Fibroblast of skin of left quadriceps (primary cell): ENCODE measurements at regions not wholly inside any gene's neighbourhood (a gene's known extent, or its start where the extent isn't known, plus 50 kb on each side); places are given as distances from the start of the nearest gene placed in this dataset.

Experiments
- DNase-seq, 2 experiments: peaks; one replicate each; pipeline ENCODE4 v3.0.0-alpha.2; 2013; ENCODE audit warnings: low read depth in 2 of 2

- DNase-seq: peak; percentile 24 to 32
These were observed 183.4 kb downstream of the ANKRD50 start for GRCh38 chr4:124529131-124529530.

GRCh38 chr4:124530464-124531077 is 182.0 kb downstream of the ANKRD50 start:
- DNase-seq: no peak

DNA sequence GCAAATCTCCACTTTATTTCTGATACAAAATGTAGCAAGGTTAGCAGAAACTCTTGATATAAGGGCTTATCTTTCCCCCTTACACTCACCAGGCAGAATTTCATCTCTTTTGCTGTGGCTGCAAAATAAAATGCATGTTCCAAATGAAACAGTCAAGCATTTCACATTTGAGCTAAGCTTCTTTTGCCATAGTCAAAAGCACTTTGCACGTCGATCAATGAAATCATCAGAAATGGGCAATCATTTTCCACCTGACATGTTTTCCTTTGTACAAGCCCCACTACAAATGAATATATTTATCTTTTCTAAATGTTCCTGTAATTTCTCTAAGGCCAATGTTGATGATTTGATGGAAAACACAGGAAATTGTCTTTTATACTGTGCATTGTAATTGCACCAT is 178.4 kb downstream of the ANKRD50 start:
- no peak for DNase-seq

GRCh38 chr4:124535003-124535402 is 177.5 kb downstream of the ANKRD50 start:
- no peak for DNase-seq

- DNase-seq: no peak
These were observed 175.6 kb downstream of the ANKRD50 start for GRCh38 chr4:124536946-124537345.

DNA sequence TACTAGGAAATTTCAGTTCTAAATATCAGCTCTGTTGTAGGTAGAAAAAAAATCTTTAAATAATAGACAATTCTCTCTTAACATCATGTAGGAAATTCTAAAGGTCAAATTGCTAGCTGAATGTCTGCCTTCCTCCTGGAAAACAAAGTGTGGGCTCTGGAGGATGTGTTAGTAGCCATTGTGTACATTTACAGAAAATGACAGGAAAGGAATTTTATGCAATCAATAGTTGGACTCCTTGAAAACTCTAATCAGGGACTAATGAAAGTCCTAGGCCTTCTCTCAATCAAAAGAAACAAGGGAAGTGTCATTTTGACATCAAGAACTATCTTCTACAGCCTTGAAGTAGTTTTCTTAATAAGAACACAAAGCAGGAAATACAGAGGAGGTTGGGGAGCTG is 174.6 kb downstream of the ANKRD50 start:
- DNase-seq: no peak

- DNase-seq: no peak
These were observed 172.5 kb downstream of the ANKRD50 start for GRCh38 chr4:124540014-124540413.

- DNase-seq: no peak
These were observed 170.7 kb downstream of the ANKRD50 start for GRCh38 chr4:124541652-124542420.

GRCh38 chr4:124555959-124556358 is 156.6 kb downstream of the ANKRD50 start:
- no peak for DNase-seq

DNA sequence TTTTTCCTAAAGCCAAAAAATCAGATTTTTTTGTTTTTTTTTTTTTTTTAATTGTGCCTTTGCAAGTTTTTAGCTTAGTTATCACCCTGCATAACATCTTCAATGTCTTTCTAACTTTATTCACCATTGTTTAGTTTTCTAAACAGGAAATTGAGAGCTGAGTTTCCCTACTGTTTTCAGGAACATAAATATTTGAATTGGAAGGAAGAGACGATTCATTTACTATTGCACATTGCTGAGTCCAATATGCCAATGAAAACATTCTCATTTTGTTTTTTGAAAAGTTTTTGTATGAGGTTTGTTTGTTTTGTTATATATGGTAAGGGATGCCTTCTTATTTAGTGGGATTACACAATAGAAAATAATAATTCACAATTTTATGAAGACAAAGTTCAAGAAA is 148.4 kb downstream of the ANKRD50 start:
- DNase-seq: no peak

GRCh38 chr4:124565371-124565770 is 147.2 kb downstream of the ANKRD50 start:
- no peak for DNase-seq

GRCh38 chr4:124566030-124566429 is 146.5 kb downstream of the ANKRD50 start:
- DNase-seq: no peak

DNA sequence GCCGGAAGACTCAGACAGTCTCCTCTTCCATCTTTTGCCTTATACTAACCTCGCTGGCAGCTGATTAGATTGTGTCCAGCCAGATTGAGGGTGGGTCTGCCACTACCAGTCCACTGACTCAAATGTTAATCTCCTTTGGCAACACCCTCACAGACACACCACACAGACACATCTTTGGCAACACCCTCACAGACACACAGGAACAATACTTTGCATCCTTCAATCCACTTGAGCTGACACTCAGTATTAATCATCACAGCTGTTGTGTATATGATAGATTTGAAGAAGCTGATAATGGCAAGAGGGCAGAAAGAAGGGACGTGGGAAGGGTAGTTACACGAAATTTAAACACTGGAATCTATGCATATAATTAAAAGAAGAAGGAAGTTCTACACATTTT is 139.5 kb downstream of the ANKRD50 start:
- DNase-seq: no peak

DNA sequence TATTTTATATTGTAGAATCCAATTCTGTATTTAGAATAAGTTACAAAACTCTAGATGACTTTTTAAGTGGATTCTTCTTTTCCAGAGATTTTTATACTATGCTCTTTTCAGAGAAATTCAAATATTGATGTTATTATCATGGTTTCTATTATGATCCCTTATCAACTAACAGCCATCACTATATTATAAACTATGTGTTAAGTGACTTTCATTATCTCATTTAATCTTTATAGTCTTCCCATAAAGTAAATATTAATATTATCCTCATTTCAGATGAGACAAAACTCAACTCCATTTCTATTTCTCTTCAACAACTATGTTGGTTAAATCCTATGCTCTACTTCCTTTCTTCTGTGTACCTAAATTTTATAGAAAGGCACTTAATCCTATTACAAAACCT is 132.6 kb downstream of the ANKRD50 start:
- no peak for DNase-seq

DNA sequence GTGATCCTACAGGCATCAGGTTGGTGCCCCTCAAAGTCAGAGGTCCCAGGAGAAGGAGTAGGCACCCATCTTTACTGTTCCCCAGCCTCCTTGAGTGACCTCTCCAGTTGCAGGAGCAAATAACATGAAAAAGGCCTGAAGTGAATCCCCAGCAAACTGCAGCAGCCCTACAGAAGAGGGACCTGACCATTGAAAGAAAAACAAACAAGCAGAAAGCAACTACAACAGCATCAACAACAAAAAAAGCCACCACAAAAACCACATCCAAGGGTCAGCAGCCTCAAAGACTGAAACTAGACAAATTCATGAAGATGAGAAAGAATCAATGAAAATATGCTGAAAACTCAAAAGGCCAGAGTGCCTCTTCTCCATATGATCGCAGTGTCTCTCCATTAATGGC is 128.7 kb downstream of the ANKRD50 start:
- DNase-seq: no peak

- no peak for DNase-seq
These were observed 122.7 kb downstream of the ANKRD50 start for GRCh38 chr4:124589786-124590185.

GRCh38 chr4:124590480-124590879 is 122.1 kb downstream of the ANKRD50 start:
- no peak for DNase-seq

- DNase-seq: no peak
These were observed 120.9 kb downstream of the ANKRD50 start for GRCh38 chr4:124591637-124592036.

GRCh38 chr4:124593494-124593893 is 119.0 kb downstream of the ANKRD50 start:
- DNase-seq: no peak

DNA sequence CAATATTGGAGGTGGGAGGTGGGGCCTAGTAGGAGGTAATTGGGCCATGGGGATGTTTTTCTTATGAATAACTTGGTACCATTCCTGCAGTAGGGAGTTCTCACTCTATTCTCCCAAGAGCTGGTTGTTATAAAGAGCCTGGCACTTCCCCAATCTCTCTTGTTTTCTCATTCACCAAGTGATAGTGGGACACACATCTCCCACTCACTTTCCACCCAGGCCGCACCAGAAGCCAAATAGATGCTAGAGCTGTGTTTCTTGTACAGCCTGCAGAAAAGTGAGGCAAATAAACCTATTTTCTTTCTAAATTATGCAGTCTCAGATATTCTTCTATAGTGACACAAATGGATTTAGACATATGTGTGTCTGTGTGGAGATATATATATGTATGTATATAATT is 117.6 kb downstream of the ANKRD50 start:
- no peak for DNase-seq

GRCh38 chr4:124596816-124597215 is 115.7 kb downstream of the ANKRD50 start:
- DNase-seq: no peak

DNA sequence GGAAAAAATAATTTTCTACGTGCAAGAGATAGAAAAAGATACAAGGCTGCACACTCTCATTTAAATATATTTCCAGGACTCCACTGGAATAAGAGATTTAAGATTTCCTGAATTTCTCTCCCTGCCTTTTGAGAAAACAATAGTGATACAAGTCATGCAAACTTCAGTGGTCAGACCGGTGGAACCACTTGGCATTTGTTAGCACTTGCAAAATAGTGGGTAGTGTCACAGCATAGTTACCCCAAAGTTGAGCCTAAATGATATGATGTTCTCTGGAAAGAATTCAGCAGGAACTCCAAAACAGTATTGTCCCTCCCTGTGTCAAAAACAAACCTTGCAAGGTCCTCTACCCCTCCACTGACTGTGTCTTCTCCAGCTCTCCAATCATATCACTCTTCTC is 102.3 kb downstream of the ANKRD50 start:
- DNase-seq: no peak
